Upper lobe of right lung (tissue), 1 donor: ENCODE measurements at regions not wholly inside any gene's neighbourhood (a gene's known extent, or its start where the extent isn't known, plus 50 kb on each side); places are given as distances from the start of the nearest gene placed in this dataset.
"Not testable (repeated sequence)": the region's sequence is repeated elsewhere in the genome, so short reads cannot be mapped to it uniquely, and the experiment has no call there.

Source experiments
- ATAC-seq: fragments of 200-7000 bp; cut with Tn5 transposase; one replicate; pipeline ENCODE4 v1.9.1; 2020; ENCODE audit warnings: mild to moderate bottlenecking, moderate library complexity
- DNase-seq: peaks from one replicate; pipeline ENCODE4 v3.0.0-alpha.2; 2020
- H3K27ac ChIP-seq: fragments of 200-600 bp; one replicate; pipeline ENCODE4 v1.8.0; 2022
- H3K27me3 ChIP-seq: fragments of 200-600 bp; one replicate; pipeline ENCODE4 v1.8.0; 2022; ENCODE audit warnings: mild to moderate bottlenecking
- H3K36me3 ChIP-seq: fragments of 200-600 bp; one replicate; pipeline ENCODE4 v1.8.0; 2022
- H3K4me1 ChIP-seq: fragments of 200-600 bp; one replicate; pipeline ENCODE4 v1.8.0; 2022
- H3K4me3 ChIP-seq: fragments of 200-600 bp; one replicate; pipeline ENCODE4 v1.8.0; 2022; ENCODE audit warnings: mild to moderate bottlenecking
- H3K9me3 ChIP-seq: fragments of 200-600 bp; one replicate; pipeline ENCODE4 v1.8.0; 2022
- intact Hi-C: fragments of 100-400 bp; cut with DNase I; formaldehyde crosslinking; loops from one replicate; pipeline ENCODE4 v1.11.0; 2022
- TF ChIP-seq, protein P1 (sequence below): fragments of 200-600 bp; IDR thresholded peaks from one replicate; pipeline ENCODE4 v1.8.0; 2022; ENCODE audit warnings: antibody characterized with exemption
- donor health status: DM: no; HTN: yes; CAD: no; lungs with severe emphysema.

DNA sequence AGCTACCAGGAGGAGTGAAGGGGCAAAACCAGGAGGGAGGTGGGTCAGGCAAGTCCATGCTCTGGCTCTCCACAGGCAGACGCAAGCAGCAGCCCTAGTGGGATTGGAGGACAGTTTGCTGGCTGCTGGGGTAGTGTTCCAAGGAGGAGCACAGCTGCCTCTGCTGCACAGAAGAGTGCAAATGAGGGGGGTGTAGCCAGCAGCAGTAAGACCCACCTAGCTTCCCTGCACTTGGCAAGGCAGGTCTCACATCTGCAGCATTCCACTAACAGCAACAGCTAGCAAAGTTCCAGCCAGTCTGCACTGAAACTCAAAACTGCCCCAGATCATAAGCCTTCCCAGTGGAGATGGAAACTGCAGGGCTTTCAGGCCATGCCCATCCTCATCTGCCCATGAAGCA is 405.0 kb downstream of the UTRN start:
- Histone ChIP-seq H3K27ac (no peak overlapping the region), H3K36me3 (peaks cover 5% of the 10 kb centered on the region), H3K4me1 (no peaks in the 10 kb centered on the region), H3K27me3 (no peaks in the 10 kb centered on the region), H3K4me3 (no peak overlapping the region), H3K9me3 (peaks cover 12% of the 10 kb centered on the region)
- TF ChIP-seq, protein P1, sequence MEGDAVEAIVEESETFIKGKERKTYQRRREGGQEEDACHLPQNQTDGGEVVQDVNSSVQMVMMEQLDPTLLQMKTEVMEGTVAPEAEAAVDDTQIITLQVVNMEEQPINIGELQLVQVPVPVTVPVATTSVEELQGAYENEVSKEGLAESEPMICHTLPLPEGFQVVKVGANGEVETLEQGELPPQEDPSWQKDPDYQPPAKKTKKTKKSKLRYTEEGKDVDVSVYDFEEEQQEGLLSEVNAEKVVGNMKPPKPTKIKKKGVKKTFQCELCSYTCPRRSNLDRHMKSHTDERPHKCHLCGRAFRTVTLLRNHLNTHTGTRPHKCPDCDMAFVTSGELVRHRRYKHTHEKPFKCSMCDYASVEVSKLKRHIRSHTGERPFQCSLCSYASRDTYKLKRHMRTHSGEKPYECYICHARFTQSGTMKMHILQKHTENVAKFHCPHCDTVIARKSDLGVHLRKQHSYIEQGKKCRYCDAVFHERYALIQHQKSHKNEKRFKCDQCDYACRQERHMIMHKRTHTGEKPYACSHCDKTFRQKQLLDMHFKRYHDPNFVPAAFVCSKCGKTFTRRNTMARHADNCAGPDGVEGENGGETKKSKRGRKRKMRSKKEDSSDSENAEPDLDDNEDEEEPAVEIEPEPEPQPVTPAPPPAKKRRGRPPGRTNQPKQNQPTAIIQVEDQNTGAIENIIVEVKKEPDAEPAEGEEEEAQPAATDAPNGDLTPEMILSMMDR = no peak
- intact Hi-C loops = no loop called here
- ATAC-seq (no peak), DNase-seq (no peak)

- TF ChIP-seq, protein P1 = no peak
- peak; percentile 9 for ATAC-seq
- DNase-seq = no peak
- peaks cover 5% of the 10 kb centered on the region for H3K36me3 ChIP-seq
- peaks cover 12% of the 10 kb centered on the region for H3K9me3 ChIP-seq
- no peaks in the 10 kb centered on the region for H3K4me1 ChIP-seq
- H3K4me3 ChIP-seq = no peak overlapping the region
- H3K27me3 ChIP-seq = no peaks in the 10 kb centered on the region
- intact Hi-C loops = no loop called here
- H3K27ac ChIP-seq = no peak overlapping the region
Measured at GRCh38 chr6:144690666-144691065, 405.5 kb downstream of the UTRN start.

- ATAC-seq, H3K9me3 ChIP-seq, H3K4me3 ChIP-seq, H3K36me3 ChIP-seq, H3K27ac ChIP-seq, H3K27me3 ChIP-seq, DNase-seq, intact Hi-C loops: not testable (repeated sequence)
- peaks cover 10% of the 10 kb centered on the region for H3K4me1 ChIP-seq
Measured at GRCh38 chr6:144692050-144692449, 406.9 kb downstream of the UTRN start.

GRCh38 chr6:144695858-144696533 is 410.9 kb downstream of the UTRN start:
- Histone ChIP-seq H3K9me3 (no peaks in the 10 kb centered on the region), H3K27me3 (no peaks in the 10 kb centered on the region), H3K36me3 (peaks cover 6% of the 10 kb centered on the region), H3K4me1 (peaks cover 10% of the 10 kb centered on the region), H3K27ac (no peak overlapping the region), H3K4me3 (no peak overlapping the region)
- intact Hi-C loops = no loop called here
- ATAC-seq (no peak), DNase-seq (no peak)
- TF ChIP-seq, protein P1 = no peak

GRCh38 chr6:144696610-144697368 is 411.7 kb downstream of the UTRN start:
- TF ChIP-seq, protein P1 = no peak
- Histone ChIP-seq H3K9me3 (no peaks in the 10 kb centered on the region), H3K4me3 (no peak overlapping the region), H3K36me3 (peaks cover 7% of the 10 kb centered on the region), H3K27me3 (no peaks in the 10 kb centered on the region), H3K27ac (no peak overlapping the region), H3K4me1 (peaks cover 10% of the 10 kb centered on the region)
- ATAC-seq (no peak), DNase-seq (no peak)
- intact Hi-C loops = no loop called here

DNA sequence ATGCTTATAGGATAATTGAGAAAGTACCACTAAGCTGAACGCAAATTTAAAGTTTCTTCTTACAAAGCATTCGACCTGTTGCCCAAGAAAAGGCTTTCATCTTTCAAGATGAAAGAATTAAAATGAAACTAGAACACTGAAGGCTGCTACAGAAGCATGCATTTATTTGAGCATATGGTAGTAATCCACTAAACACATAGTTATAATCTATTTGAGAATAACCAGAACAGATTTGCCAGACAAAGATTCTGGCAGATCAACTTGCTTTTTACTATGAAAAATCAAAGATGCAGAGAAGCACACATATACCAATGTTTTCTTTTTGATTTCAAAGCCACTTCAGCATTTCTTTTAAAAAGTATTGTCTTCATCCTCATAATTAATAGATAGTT is 412.2 kb downstream of the UTRN start:
- H3K9me3 ChIP-seq = no peaks in the 10 kb centered on the region
- no peak for DNase-seq
- no peak overlapping the region for H3K4me3 ChIP-seq
- intact Hi-C loops = no loop called here
- H3K27me3 ChIP-seq = no peaks in the 10 kb centered on the region
- H3K36me3 ChIP-seq = peaks cover 7% of the 10 kb centered on the region
- no peak overlapping the region for H3K27ac ChIP-seq
- TF ChIP-seq, protein P1 = no peak
- ATAC-seq = no peak
- H3K4me1 ChIP-seq = peaks cover 10% of the 10 kb centered on the region
